LNCaP clone FGC (cell line): ENCODE measurements at regions not wholly inside any gene's neighbourhood (a gene's known extent, or its start where the extent isn't known, plus 50 kb on each side); places are given as distances from the start of the nearest gene placed in this dataset.

ENCODE experiments used
- DNase-seq: peaks from one replicate; pipeline ENCODE4 v3.0.0-alpha.2; 2011; ENCODE audit warnings: low read depth
- H3K4me3 ChIP-seq: 2 replicates; pipeline ENCODE4 v1.5.1; 2011; ENCODE audit warnings: mild to moderate bottlenecking, low read depth, low read length, control low read depth
- CTCF ChIP-seq: IDR thresholded peaks from 2 replicates; pipeline ENCODE4 v1.5.1; 2012; ENCODE audit warnings: mild to moderate bottlenecking; ENCODE audit not compliant: control insufficient read depth, insufficient read depth; ENCODE audit errors: extremely low read depth

GRCh38 chr9:115867326-115867725, 286.3 kb upstream of the PAPPA start:
- no peak for TF ChIP-seq CTCF
- H3K4me3 ChIP-seq = no peak overlapping the region
- DNase-seq = no peak

GRCh38 chr9:115877852-115878438, 275.6 kb upstream of the PAPPA start:
- no peak for TF ChIP-seq CTCF
- DNase-seq = no peak
- H3K4me3 ChIP-seq = no peak overlapping the region

- no peak for DNase-seq
- no peak for TF ChIP-seq CTCF
- no peak overlapping the region for H3K4me3 ChIP-seq
Observed at GRCh38 chr9:115879451-115879850, 274.1 kb upstream of the PAPPA start.

GRCh38 chr9:115880221-115880885, 273.2 kb upstream of the PAPPA start:
- TF ChIP-seq CTCF = no peak
- H3K4me3 ChIP-seq = no peak overlapping the region
- DNase-seq = no peak

- TF ChIP-seq CTCF = no peak
- no peak for DNase-seq
- H3K4me3 ChIP-seq = no peak overlapping the region
Observed at GRCh38 chr9:115882911-115883310, 270.7 kb upstream of the PAPPA start.

- DNase-seq = peak; percentile 38
Observed at GRCh38 chr9:115883467-115884329, 269.9 kb upstream of the PAPPA start.

More at GRCh38 chr9:115883467-115884329, 269.9 kb upstream of the PAPPA start:
- H3K4me3 ChIP-seq = no peak overlapping the region
- TF ChIP-seq CTCF = peak; percentile 96
